WTC11 (cell line): ENCODE measurements at regions not wholly inside any gene's neighbourhood (a gene's known extent, or its start where the extent isn't known, plus 50 kb on each side); places are given as distances from the start of the nearest gene placed in this dataset.

Experiments used
- ATAC-seq: fragments of 200-7000 bp; cut with Tn5 transposase; 2 replicates; pipeline ENCODE4 v1.10.0; 2021; ENCODE audit warnings: mild to moderate bottlenecking, moderate library complexity
- CTCF ChIA-PET: fragments of 300-600 bp; sonication (Branson Sonifier 250); formaldehyde crosslinking; loops from one replicate; lab custom pipeline; 2021; ENCODE audit warnings: antibody characterized with exemption; lab: Charles Lee
- POLR2A ChIA-PET: fragments of 350-600 bp; sonication (Branson Sonifier 250); formaldehyde crosslinking; loops from one replicate; lab custom pipeline; 2021; ENCODE audit warnings: antibody characterized with exemption; lab: Charles Lee
- DNase-seq: peaks from one replicate; pipeline ENCODE4 v3.0.0; 2021; ENCODE audit warnings: low spot score
- H3K27ac Mint-ChIP-seq: 2 replicates; pipeline ENCODE4 v1.8.0; 2021; ENCODE audit warnings: mixed read lengths
- H3K27me3 Mint-ChIP-seq: 2 replicates; pipeline ENCODE4 v1.8.0; 2021; ENCODE audit warnings: low read depth, mild to moderate bottlenecking, moderate library complexity, mixed read lengths
- H3K36me3 Mint-ChIP-seq: 2 replicates; pipeline ENCODE4 v1.8.0; 2021; ENCODE audit warnings: mixed read lengths
- H3K4me1 Mint-ChIP-seq: 2 replicates; pipeline ENCODE4 v1.8.0; 2022; ENCODE audit warnings: mixed read lengths
- H3K4me3 Mint-ChIP-seq: 2 replicates; pipeline ENCODE4 v1.8.0; 2021; ENCODE audit warnings: mild to moderate bottlenecking, moderate library complexity, mixed read lengths
- H3K9me3 Mint-ChIP-seq: 2 replicates; pipeline ENCODE4 v1.8.0; 2021; ENCODE audit warnings: mixed read lengths
- ATF1 ChIP-seq: sonication (generic); formaldehyde crosslinking; IDR thresholded peaks from 2 replicates; pipeline ENCODE4 v1.8.1; 2023; ENCODE audit warnings: mild to moderate bottlenecking, moderate library complexity, missing genetic modification reagents
- CBFB ChIP-seq: sonication (generic); formaldehyde crosslinking; IDR thresholded peaks from 2 replicates; pipeline ENCODE4 v1.8.1; 2022; ENCODE audit warnings: mild to moderate bottlenecking, low read depth, missing genetic modification reagents
- E2F4 ChIP-seq: sonication (generic); formaldehyde crosslinking; IDR thresholded peaks from 2 replicates; pipeline ENCODE4 v1.8.1; 2022; ENCODE audit warnings: low read depth, mild to moderate bottlenecking, moderate library complexity, missing genetic modification reagents, borderline replicate concordance
- E2F5 ChIP-seq: sonication (generic); formaldehyde crosslinking; IDR thresholded peaks from 2 replicates; pipeline ENCODE4 v1.8.1; 2022; ENCODE audit warnings: mild to moderate bottlenecking, moderate library complexity, missing genetic modification reagents
- JAZF1 ChIP-seq: fragments of 250-450 bp; sonication (Bioruptor Pico); IDR thresholded peaks from 2 replicates; pipeline ENCODE4 v1.9.0; 2021; ENCODE audit warnings: moderate library complexity, mild to moderate bottlenecking, inconsistent platforms
- KAT7 ChIP-seq: sonication (generic); formaldehyde crosslinking; IDR thresholded peaks from 2 replicates; pipeline ENCODE4 v1.8.1; 2023; ENCODE audit warnings: missing genetic modification reagents, mild to moderate bottlenecking, borderline replicate concordance
- MYBL2 ChIP-seq: sonication (generic); formaldehyde crosslinking; IDR thresholded peaks from 2 replicates; pipeline ENCODE4 v1.8.1; 2023; ENCODE audit warnings: mild to moderate bottlenecking, moderate library complexity, missing genetic modification reagents
- NFATC4 ChIP-seq: fragments of 250-450 bp; sonication (Bioruptor Pico); IDR thresholded peaks from 2 replicates; pipeline ENCODE4 v1.9.0; 2021; ENCODE audit warnings: mild to moderate bottlenecking
- SP1 ChIP-seq: sonication (generic); formaldehyde crosslinking; conservative IDR thresholded peaks from 2 replicates; pipeline ENCODE4 v1.8.1; 2022; ENCODE audit warnings: missing genetic modification reagents
- TCF7 ChIP-seq: sonication (generic); formaldehyde crosslinking; IDR thresholded peaks from 2 replicates; pipeline ENCODE4 v1.8.0; 2022; ENCODE audit warnings: mild to moderate bottlenecking, low read depth, missing genetic modification reagents, moderate library complexity
- ZNF219 ChIP-seq: sonication (generic); formaldehyde crosslinking; IDR thresholded peaks from 2 replicates; pipeline ENCODE4 v1.8.0; 2023; ENCODE audit warnings: missing genetic modification reagents, mild to moderate bottlenecking, borderline replicate concordance
- ZNF232 ChIP-seq: sonication (generic); formaldehyde crosslinking; IDR thresholded peaks from 2 replicates; pipeline ENCODE4 v1.8.0; 2022; ENCODE audit warnings: mild to moderate bottlenecking, missing genetic modification reagents
- ZNF416 ChIP-seq: fragments of 250-450 bp; sonication (Bioruptor Pico); IDR thresholded peaks from 2 replicates; pipeline ENCODE4 v1.9.0; 2021; ENCODE audit warnings: mild to moderate bottlenecking, inconsistent platforms
- ZNF532 ChIP-seq: fragments of 250-450 bp; sonication (Bioruptor Pico); IDR thresholded peaks from 2 replicates; pipeline ENCODE4 v1.9.0; 2021; ENCODE audit warnings: mild to moderate bottlenecking, borderline replicate concordance
- ZNF671 ChIP-seq: fragments of 250-450 bp; sonication (Bioruptor Pico); IDR thresholded peaks from 2 replicates; pipeline ENCODE4 v1.8.0; 2021; ENCODE audit warnings: mild to moderate bottlenecking
- TF ChIP-seq, protein P1 (sequence below): sonication (generic); formaldehyde crosslinking; IDR thresholded peaks from 2 replicates; pipeline ENCODE4 v1.8.0; 2023; ENCODE audit warnings: missing genetic modification reagents, mild to moderate bottlenecking, borderline replicate concordance
- TF ChIP-seq, protein P2 (sequence below): fragments of 200-600 bp; IDR thresholded peaks from 2 replicates; pipeline ENCODE4 v1.8.0; 2022; ENCODE audit warnings: antibody characterized with exemption
- TF ChIP-seq, protein P3 (sequence below): fragments of 250-450 bp; sonication (Bioruptor Pico); IDR thresholded peaks from 2 replicates; pipeline ENCODE4 v1.9.0; 2021; ENCODE audit warnings: moderate library complexity, mild to moderate bottlenecking, inconsistent platforms, borderline replicate concordance
- TF ChIP-seq, protein P4 (sequence below): sonication (generic); formaldehyde crosslinking; IDR thresholded peaks from 2 replicates; pipeline ENCODE4 v1.8.0; 2023; ENCODE audit warnings: missing genetic modification reagents

DNA sequence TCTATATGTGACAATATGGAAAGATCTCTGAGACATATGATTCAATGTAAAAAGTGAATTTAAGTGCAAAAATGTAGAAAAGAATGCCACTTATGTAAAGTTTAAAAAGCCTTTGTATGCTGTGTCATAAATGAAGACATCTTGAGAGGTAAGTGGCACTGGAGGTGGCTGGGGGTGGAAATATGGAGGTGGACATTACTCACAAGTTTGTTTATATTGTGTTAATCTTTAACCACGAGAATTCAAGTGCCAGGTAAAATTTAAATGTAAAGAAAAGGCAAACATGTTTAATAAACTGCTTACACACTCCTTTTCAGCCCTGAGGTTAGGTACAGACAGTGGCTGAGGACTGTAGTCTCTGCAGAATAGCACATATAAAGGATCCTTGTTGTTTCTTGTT lies 235.1 kb downstream of the ABCC12 start (continued):
- TF ChIP-seq ZNF532 (CRISPR knock-in tag), result no peak

DNA sequence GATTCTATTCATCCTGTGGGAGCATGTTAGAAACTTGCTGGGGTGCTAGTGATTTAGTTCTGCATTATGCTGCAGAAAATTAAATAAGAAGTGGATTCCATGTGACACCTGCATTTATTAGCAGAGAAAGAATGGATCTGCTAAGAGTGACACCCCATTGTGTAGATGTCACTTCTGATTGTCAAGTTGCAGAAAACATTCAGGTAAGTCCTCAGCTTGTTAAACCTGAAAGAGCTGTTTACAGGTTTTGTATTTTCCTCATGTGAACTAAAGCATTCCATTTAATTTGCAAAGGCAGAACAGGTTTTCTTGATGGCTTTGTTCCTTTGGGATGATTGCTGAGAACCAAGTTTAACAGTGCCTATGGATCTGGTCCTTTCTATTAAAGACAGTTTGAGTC lies 238.7 kb downstream of the ABCC12 start:
- no peaks in the 10 kb centered on the region for H3K4me1 Mint-ChIP-seq
- no peak for DNase-seq
- ATAC-seq, result no peak
- H3K9me3 Mint-ChIP-seq, result peaks cover 42% of the 10 kb centered on the region
- H3K27me3 Mint-ChIP-seq, result peaks cover 3% of the 10 kb centered on the region; the same call in 1 of the 2 replicates
- ChIA-PET CTCF (no interaction called here), POLR2A (no interaction called here)
- H3K4me3 Mint-ChIP-seq, result no peak overlapping the region
- H3K36me3 Mint-ChIP-seq, result no peaks in the 10 kb centered on the region
- no peak overlapping the region for H3K27ac Mint-ChIP-seq
- TF ChIP-seq, protein P1, sequence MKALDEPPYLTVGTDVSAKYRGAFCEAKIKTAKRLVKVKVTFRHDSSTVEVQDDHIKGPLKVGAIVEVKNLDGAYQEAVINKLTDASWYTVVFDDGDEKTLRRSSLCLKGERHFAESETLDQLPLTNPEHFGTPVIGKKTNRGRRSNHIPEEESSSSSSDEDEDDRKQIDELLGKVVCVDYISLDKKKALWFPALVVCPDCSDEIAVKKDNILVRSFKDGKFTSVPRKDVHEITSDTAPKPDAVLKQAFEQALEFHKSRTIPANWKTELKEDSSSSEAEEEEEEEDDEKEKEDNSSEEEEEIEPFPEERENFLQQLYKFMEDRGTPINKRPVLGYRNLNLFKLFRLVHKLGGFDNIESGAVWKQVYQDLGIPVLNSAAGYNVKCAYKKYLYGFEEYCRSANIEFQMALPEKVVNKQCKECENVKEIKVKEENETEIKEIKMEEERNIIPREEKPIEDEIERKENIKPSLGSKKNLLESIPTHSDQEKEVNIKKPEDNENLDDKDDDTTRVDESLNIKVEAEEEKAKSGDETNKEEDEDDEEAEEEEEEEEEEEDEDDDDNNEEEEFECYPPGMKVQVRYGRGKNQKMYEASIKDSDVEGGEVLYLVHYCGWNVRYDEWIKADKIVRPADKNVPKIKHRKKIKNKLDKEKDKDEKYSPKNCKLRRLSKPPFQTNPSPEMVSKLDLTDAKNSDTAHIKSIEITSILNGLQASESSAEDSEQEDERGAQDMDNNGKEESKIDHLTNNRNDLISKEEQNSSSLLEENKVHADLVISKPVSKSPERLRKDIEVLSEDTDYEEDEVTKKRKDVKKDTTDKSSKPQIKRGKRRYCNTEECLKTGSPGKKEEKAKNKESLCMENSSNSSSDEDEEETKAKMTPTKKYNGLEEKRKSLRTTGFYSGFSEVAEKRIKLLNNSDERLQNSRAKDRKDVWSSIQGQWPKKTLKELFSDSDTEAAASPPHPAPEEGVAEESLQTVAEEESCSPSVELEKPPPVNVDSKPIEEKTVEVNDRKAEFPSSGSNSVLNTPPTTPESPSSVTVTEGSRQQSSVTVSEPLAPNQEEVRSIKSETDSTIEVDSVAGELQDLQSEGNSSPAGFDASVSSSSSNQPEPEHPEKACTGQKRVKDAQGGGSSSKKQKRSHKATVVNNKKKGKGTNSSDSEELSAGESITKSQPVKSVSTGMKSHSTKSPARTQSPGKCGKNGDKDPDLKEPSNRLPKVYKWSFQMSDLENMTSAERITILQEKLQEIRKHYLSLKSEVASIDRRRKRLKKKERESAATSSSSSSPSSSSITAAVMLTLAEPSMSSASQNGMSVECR (CRISPR knock-in tag), result no peak
- TF ChIP-seq ZNF416 (no peak), ATF1 (CRISPR knock-in tag) (no peak), NFATC4 (CRISPR knock-in tag) (no peak), ZNF671 (CRISPR knock-in tag) (no peak), MYBL2 (CRISPR knock-in tag) (no peak), SP1 (CRISPR knock-in tag) (no peak), CBFB (CRISPR knock-in tag) (no peak), ZNF219 (no peak), ZNF232 (no peak), KAT7 (CRISPR knock-in tag) (no peak), E2F5 (CRISPR knock-in tag) (no peak), JAZF1 (CRISPR knock-in tag) (no peak), TCF7 (CRISPR knock-in tag) (no peak), E2F4 (CRISPR knock-in tag) (no peak)
- TF ChIP-seq, protein P2, sequence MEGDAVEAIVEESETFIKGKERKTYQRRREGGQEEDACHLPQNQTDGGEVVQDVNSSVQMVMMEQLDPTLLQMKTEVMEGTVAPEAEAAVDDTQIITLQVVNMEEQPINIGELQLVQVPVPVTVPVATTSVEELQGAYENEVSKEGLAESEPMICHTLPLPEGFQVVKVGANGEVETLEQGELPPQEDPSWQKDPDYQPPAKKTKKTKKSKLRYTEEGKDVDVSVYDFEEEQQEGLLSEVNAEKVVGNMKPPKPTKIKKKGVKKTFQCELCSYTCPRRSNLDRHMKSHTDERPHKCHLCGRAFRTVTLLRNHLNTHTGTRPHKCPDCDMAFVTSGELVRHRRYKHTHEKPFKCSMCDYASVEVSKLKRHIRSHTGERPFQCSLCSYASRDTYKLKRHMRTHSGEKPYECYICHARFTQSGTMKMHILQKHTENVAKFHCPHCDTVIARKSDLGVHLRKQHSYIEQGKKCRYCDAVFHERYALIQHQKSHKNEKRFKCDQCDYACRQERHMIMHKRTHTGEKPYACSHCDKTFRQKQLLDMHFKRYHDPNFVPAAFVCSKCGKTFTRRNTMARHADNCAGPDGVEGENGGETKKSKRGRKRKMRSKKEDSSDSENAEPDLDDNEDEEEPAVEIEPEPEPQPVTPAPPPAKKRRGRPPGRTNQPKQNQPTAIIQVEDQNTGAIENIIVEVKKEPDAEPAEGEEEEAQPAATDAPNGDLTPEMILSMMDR, result no peak
- TF ChIP-seq, protein P3, sequence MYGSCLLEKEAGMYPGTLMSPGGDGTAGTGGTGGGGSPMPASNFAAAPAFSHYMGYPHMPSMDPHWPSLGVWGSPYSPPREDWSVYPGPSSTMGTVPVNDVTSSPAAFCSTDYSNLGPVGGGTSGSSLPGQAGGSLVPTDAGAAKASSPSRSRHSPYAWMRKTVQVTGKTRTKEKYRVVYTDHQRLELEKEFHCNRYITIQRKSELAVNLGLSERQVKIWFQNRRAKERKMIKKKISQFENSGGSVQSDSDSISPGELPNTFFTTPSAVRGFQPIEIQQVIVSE, result no peak
- TF ChIP-seq, protein P4, sequence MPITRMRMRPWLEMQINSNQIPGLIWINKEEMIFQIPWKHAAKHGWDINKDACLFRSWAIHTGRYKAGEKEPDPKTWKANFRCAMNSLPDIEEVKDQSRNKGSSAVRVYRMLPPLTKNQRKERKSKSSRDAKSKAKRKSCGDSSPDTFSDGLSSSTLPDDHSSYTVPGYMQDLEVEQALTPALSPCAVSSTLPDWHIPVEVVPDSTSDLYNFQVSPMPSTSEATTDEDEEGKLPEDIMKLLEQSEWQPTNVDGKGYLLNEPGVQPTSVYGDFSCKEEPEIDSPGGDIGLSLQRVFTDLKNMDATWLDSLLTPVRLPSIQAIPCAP, result no peak
